NCI-H2107 (cell line): ENCODE measurements at regions not wholly inside any gene's neighbourhood (a gene's known extent, or its start where the extent isn't known, plus 50 kb on each side); places are given as distances from the start of the nearest gene placed in this dataset.

Source experiments
- DNase-seq: peaks from one replicate; lab custom pipeline; 2025; lab: John Stamatoyannopoulos, UW

- no peak for DNase-seq
These were observed 440.9 kb upstream of the MAF start for GRCh38 chr16:80041410-80041809.

DNA sequence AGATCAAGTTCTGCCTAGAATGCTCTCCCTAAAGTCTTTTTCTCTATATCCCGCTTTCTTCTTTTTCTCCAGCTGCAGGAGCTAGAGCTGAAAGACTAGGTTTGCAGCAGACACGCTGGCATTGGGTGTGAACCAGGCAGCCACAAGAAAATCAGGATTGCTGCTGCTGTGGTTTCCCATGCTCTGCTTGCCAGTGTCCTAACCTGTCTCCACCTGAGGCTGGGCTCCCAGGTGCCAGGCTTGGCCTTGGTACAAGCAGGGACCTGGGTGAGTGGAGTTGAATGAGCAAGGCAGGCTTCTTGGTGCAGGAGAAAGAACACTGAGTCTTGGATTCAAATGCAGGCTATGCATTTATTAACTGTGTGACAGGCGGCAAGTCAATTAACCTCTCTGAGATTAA is 440.3 kb upstream of the MAF start:
- no peak for DNase-seq

DNA sequence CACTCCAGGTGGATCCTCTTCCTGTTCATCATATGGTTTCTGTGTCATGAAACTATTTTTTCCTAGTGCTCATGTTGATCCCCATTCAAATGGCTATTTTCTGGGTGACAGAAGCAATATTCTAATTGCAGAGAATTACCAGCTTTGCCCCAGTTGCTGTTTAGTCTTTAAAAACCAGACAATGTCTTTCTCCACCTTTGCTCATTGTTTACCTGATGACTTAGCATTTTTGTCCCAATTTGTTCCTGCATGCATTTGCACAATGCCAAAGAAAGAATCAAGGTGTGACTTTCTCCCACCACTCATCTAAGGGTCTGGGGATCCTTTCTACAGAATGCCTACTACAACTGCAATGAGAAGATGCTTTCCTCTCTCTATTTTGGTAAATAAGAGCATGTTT is 439.9 kb upstream of the MAF start:
- no peak for DNase-seq

GRCh38 chr16:80039777-80040176 is 439.2 kb upstream of the MAF start:
- no peak for DNase-seq

DNA sequence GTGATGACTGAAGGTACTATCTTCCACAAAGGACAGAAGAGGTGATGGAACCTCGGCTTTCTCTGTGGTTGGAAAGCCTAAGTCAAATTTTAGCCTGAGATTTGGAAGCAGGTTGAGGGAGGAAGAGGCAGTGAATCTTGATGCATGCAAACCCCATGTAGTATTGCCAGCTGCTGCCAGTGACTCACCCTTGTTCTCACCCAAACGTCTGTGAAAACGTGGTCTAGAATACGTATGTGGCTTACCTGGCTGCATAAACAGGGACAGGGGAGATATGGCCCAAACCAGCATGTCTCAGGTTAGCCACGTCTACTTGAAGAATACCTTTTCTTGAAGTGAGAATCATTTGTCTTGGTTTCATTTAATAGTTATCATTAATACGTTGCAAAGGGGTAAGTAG is 438.0 kb upstream of the MAF start:
- DNase-seq = no peak

DNA sequence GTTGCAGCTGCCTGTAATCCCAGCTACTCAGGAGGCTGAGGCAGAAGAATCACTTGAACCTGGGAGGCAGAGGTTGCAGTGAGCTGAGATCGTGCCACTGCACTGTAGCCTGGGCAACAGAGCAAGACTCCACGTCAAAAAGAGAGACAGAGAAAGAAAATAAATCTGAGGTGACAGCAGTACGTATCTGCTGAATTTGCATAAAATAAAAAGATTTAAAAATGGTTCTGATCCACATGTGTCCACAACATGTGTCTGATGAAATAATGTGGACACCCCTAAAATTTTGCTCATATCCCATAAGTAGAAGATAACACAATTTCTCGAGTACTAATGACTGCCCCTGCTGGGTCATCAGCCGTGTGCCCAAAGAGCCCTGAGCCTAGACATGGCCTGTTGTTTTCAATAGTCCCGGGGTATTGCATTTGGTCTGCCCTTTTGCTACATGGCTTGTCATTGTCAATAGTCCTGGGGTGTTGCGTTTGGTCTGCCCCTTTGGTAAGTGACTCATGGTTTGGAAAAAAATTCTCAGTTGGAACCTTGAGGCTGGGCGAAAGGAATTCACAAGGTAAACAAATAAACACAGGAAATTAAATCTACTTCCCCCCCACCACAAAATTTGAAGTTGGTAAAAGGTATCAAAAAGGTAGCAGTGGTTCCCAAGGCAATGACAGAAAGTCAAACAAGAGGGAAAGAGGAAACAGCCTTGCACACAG is 434.6 kb upstream of the MAF start:
- DNase-seq = no peak

DNA sequence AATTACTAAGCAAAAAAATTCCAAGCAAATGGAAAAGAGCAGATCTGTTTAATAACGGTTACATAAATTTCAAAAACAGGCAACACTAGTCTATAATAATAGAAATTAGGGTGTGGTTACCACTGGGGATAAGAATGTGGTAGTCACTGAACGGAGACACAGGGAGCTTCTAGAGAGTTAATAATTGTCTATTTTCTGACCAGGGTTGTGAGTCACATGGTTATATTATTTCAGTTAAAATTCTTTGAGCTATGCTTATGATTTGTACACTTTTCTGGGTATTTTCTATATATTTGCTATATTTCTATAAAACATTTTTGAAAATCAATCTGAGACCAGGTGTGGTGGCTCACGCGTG is 433.9 kb upstream of the MAF start:
- no peak for DNase-seq

GRCh38 chr16:80033783-80034468 is 433.4 kb upstream of the MAF start:
- DNase-seq = no peak

GRCh38 chr16:80029761-80030481 is 429.4 kb upstream of the MAF start:
- DNase-seq = no peak

- DNase-seq = no peak
These were observed 428.8 kb upstream of the MAF start for GRCh38 chr16:80029381-80029630.

GRCh38 chr16:80028581-80029380 is 428.2 kb upstream of the MAF start:
- DNase-seq = no peak

DNA sequence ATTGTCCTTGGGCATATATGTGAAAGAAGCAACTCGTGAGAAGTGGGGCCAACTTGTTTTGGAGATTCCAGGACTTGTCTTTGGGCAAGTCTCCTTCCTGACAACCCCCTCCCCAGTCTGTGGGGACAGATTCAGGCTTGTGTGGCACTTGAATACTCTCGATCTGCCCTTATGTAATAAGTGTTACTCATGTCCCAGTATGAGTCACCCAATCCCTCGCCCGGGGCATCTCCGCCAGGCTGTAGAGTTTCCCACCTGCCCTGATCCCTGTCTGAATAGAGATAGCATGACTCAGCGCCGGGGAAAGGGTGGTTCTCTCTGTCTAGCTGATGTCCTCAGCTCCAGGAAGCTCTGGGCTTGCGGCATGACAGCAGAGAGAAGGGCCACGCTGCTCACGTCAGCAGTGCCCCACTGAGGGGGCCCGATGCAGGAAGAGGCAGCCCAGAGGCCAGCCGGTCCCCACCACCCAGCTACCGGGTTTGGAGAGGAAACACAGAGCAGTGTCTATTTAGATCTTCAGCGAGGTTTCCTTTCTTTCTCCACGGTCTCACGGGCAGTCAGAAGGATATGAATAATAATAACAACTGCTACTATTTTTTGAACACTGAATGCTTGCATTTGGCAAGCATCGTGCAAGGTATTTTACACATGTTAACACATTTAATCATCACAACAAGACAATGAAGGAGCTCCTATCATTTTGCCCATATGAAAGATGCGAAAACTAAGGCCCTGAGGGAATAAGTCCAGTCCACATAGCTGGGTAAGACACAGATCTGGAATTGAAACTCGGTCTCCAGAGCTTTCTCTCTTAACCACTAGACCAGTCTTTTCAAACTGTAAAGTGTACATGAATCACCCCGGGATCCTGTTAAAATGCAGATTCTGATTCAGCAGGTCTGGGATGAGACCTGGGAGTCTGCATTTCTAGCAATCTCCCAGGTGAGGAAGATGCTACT is 426.7 kb upstream of the MAF start:
- DNase-seq = no peak

- no peak for DNase-seq
These were observed 424.7 kb upstream of the MAF start for GRCh38 chr16:80025236-80025635.

DNA sequence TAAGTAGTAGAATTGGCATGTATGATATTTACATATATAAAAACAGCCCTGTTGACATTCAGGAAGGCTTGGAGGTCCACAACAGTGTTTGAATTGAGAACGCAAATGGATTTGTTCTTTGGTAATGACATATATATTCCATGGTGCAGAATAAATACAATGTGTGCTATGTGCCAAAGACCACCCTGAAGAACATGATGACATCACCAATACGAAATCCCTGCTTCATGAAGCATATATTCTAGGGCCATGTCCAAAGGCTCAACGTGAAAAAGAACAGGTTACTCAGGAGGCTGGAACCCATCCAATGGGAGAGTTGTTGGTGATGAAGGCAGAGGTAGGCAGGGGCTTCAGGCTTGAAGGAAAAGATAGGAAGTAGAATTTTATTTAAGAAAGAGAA is 423.9 kb upstream of the MAF start:
- no peak for DNase-seq

DNA sequence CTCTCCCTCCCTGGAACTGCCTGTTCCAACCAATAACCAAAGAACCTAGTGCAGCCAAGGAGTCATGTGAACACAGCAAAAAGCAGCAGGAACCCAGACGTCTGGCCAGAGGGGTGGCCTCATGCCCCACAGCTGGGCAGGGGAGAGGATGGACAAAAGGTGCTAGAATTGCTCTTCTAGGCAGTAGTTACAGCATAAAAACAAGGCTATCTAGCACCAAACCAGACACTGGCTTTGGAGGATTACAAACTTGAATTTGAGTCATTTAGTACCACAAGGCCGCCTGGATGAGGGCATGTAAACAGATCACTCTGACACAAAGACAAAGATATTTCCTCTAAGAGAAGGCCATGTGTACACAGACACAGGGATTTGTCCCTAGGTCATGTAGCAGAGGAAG is 423.3 kb upstream of the MAF start:
- DNase-seq = no peak

DNA sequence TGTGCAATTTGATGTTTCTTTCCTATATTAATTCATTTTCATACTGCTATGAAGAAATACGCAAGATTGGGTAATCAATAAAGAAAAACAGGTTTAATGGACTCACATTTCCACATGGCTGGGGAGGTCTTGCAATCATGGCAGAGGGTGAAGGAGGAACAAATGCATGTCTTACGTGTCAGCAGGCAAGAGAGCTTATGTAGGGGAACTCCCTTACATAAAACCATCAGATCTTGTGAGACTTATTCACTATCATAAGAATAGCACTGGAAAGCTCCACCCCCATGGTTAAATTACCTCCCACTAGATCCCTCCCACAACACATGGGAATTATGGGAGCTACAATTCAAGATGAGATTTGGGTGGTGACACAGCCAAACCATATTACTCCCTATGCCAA is 418.9 kb upstream of the MAF start:
- no peak for DNase-seq

DNA sequence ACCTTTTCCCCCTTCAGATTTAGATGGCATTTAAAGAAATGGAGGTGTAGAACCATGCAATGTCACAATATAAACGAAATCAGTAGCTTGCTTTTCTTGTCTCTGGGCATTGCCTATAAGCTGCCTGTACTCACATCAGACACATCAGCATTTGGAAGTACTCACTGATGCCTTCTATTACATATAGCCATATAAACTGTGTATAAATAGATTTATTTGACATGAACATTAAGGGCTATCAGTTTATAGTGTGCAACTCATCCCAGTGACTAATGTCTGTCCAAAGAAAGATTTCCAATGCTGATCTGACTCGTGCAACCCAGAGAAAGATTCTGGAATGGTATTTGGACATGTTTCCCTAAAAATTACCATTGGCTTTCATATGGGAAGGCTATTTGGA is 417.9 kb upstream of the MAF start:
- no peak for DNase-seq

DNA sequence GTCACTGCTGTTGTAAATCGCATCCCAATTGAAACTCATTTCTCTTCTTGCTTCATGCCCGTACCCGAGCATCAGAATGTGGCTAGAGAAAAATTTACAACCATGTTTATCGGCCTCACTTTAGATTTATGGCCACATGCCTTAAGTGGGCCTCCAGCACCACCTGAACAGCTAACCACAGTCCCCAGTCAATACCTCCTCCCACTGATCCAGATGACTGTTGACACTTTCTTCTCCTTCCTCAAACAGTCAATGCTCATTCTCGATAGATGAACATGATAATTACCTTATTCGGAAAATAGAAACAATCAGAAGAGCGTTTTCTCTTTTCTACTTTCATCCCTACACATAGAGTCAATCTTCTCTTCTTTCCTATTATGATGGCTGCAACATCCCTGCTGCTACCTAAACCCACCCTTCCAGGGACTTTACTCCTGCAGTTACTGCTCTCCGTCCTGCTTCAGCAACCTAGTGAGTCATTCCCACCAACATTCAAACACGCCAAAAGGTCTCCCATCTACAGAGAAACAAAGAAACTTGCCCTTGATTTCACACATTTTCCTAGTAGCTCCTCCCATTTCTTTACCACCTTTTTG is 416.3 kb upstream of the MAF start:
- DNase-seq = no peak

DNA sequence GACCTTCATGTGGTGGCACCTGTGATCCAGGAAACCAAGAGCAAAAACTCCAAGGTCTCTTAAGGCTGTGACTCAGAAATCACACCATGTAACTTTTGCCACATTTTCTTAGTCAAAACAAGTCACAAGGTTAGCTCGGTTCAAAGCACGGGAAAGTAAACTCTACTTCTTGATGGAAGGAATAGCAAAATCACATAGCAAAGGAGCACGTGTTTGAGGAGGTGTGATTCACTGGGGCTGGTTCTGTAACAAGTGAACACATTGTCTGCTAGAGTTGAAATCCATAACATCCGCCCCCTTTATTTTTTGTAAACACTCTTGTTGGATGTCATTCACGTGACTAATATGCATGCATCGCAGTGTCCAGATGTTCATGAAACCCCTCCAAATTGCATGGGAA is 415.0 kb upstream of the MAF start:
- no peak for DNase-seq

- no peak for DNase-seq
These were observed 413.9 kb upstream of the MAF start for GRCh38 chr16:80014241-80014939.

GRCh38 chr16:80012586-80012985 is 412.0 kb upstream of the MAF start:
- no peak for DNase-seq
